Right kidney (tissue), 1 donor: ENCODE measurements at regions not wholly inside any gene's neighbourhood (a gene's known extent, or its start where the extent isn't known, plus 50 kb on each side); places are given as distances from the start of the nearest gene placed in this dataset.
"Not testable (repeated sequence)": the region's sequence is repeated elsewhere in the genome, so short reads cannot be mapped to it uniquely, and the experiment has no call there.

ENCODE experiments used
- DNase-seq: peaks from one replicate; pipeline ENCODE4 v3.0.0-alpha.2; 2016

DNA sequence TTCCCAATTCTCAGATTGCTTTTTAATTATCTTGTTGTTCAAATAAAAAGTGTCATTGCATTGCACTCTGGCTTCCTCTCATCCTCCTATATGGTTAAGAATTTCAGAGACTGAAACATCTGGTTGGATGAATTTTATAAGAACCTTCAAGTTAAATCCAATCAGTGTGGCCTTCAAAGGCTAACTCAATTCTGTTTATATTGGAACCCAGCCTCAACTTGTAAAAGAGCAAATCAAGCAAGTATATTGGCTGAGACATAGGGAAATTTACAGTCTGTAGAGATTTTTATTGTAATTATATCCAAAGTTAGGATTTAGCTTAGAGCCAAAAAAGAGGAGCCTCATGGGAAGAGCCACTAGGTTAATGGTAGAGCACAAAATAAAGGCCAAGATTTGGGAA is 159.9 kb upstream of the FER start:
- DNase-seq, result no peak

DNA sequence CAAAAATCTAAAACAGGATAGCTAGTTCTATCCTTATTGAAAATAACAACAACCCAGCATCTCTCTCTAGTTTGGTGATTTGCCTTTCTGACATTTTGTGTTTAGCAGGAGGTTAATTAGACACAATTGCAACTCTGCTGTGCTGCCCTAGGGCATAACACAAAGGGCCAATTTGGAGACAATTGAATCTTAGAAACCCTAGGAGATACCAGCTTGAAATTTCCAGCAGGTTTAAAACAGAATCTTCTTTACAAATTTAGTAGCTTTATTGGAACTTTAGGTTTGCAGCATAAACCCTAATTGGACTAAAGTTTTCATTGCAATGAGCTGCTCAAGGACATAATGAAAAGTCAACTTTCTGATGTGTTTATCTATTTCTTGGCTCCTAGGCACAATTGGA is 166.7 kb upstream of the FER start:
- DNase-seq, result no peak

DNA sequence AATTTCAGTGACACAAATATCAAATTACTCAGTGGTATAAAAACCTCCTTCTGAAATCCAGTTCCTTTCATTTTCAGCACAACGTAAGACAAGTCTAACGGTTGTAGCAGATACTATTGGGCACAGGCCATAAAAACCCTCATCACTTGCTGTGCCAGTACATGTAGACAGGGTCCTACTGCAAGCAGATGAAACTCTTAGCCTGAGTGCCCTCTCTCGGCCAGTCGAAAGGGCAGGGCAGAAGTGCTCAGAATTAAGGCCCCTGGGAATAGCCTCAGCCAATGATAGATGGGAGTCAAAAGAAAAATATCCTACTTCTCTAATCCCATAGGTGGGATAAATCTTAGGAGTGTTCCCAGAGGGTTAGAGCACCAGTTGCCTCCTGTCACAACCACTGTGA is 168.5 kb upstream of the FER start:
- no peak for DNase-seq

DNA sequence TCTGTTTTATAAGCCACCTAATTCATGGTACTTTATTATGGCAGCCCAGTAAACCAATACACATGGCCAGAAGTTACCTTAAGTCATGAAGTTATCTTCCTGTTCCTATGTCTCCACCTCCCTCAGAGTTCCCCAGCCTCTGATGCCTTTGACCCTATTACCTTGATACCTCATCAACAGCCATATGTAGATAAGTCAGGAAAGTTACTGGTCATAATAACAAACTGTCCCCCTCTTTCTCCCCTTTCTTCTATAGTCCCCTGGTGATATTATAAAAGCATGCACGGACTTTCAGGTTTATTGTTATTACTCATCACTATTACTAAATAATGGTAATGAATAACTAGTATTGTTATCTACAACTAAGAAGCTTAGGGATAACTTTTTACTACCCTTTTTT is 168.9 kb upstream of the FER start:
- no peak for DNase-seq

DNA sequence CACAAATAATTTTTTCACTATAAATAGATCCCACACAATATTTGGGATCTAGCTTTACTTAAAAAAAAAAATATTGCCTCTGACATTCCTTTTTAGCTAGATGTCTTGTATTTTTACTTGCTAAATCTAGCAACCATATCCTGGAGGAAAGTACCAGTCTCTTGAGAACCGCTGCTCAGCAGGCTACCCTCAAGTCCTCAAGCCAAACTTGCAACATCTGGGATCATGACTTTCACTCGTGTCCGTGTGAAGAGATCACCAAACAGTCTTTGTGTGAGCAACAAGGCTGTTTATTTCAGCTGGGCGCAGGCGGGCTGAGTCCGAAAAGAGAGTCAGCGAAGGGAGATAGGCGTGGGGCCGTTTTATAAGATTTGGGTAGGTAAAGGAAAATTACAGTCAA is 180.3 kb upstream of the FER start:
- no peak for DNase-seq

DNA sequence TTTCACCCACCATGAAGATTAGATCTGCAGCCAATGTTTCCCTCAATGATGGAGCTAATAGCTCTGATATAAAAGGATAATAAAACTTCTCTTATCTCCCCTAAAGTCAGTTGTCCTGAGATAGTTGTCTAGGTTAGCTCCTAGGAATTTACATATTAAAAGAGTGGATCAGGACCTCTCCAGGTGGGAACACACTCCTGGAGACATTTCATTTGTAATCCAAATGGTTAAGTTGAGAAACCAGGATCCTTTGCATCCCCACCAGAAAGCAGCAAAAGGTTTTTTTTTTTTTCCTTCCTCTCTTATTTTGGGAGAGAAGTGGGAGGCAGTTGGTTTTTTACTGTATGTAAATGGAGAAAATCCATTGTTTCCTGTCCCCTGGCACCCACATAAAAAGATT is 182.5 kb upstream of the FBXL17 start:
- no peak for DNase-seq

DNA sequence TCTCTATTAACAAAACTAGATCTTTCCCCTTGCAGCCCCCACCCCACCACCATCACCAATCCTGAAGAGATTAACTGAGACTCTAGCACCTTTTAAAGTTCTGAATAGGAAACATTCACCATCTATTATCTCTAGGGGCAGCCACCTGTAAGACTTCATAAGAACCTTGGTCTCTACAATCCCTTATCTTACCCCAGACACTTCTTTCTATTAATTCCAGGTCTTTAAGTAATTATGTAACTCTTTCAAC is 180.2 kb upstream of the FBXL17 start:
- no peak for DNase-seq

DNA sequence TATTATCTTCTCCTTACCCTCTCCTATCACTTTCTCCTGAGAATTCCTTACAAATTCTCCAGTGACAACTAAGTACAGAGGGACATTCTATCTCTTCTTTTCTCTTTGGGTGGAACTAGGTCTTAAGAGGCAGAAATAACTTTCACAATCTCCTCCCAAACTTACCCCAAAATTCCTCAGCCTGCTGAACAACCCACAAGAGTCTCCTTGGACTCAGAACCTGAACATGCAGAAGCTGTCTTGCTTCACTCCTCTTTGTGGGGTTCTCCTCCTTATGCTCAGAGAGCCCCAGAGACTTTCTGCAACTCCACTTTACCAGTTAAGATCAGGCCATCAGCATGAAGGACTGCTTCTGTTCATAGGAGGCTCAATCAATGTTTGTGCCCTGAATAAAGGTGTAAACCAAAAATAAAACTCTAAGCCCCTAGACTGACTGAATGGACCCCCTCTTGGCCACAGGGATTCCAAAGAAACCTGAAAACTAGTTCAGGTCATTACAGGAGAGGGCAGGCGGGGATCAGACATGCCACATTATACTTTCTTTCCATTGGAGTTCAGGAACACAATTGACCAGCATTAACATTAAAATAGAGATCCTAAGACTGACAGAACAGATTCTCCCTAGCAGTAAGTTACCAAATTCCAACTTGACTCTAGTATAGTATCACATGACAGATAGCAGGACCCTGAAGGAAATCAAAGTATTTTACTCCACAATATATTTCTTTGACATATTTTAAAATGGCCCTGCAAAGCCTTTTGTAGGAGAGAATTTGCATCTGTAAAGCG is 179.7 kb upstream of the FBXL17 start:
- DNase-seq, result no peak

DNA sequence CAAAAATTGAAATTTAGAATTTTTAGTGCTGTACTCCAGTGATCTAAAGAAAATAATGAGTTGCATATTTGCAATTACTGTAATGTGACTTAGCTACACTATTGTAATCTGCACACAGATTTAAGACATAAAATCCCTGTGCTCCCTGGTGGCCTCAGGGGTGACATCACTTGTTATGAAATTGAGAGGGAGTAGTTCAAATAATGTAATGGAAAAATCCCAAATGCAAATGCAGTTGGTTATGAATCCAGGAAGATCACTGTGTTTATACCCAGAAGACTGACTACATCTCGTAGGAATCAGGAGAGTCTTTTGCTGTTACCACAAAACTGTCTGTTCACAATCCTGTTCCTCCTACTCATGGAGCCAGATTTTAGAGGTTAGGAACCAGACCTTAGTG is 178.7 kb upstream of the FBXL17 start:
- no peak for DNase-seq

DNA sequence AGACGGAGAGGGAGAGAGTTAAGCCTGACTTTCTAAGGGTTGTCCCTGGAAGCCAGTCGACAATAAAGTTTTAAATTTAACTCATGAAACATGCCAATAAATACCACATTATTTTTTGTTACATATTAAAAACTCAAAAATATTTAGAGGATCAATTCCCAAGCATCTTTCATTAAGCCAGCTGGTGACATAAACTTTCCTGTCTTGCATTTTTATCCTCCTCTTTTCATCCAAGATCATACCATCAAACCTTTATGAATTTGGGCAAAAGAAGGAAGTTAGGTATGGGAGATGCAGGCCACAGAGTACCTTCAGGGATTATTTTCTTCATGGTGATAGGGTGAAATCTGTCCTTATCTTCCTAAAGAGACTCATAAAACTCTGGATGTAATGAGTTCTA is 178.3 kb upstream of the FBXL17 start:
- no peak for DNase-seq

DNA sequence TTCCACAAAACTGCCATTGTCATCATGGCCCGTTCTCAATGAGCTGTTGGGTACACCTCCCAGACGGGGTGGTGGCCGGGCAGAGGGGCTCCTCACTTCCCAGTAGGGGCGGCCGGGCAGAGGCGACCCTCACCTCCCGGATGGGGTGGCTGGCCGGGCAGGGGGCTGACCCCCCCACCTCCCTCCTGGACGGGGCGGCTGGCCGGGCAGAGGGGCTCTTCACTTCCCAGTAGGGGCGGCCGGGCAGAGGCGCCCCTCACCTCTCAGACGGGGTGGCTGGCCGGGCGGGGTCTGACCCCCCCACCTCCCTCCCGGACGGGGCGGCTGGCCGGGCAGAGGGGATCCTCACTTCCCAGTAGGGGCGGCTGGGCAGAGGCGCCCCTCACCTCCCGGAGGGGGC is 176.9 kb upstream of the FBXL17 start:
- not testable (repeated sequence) for DNase-seq

DNA sequence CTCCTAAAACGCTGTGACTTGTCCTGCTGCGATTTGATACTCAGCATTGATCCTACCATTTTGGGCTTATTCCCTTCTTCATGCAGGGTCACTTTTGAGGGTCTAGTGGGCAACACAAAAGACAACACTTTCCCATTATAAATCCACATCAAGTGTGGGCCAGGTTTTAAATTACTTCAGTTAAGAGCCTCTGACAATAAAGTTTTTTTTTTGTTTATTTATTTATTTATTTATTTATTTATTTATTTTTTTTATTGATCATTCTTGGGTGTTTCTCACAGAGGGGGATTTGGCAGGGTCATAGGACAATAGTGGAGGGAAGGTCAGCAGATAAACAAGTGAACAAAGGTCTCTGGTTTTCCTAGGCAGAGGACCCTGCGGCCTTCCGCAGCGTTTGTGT is 176.2 kb upstream of the FBXL17 start:
- not testable (repeated sequence) for DNase-seq

DNA sequence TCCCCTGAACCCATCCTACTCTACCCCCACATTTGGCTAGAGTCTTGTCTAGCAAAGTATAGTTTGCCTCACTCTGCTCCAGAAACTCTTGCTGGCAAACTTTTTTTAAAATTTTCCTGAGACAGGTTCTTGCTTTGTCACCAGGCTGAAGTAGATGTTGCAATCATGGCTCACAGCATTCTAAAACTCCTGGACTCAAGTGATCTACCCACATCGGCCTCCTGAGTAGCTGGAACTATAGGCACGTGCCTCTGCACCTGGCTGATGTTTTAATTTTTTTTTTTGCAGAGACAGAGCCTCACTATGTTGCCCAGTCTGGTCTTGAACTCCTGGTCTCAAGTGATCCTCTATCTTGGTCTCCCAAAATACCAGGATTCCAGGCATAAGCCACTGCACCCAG is 175.8 kb upstream of the FBXL17 start:
- no peak for DNase-seq

DNA sequence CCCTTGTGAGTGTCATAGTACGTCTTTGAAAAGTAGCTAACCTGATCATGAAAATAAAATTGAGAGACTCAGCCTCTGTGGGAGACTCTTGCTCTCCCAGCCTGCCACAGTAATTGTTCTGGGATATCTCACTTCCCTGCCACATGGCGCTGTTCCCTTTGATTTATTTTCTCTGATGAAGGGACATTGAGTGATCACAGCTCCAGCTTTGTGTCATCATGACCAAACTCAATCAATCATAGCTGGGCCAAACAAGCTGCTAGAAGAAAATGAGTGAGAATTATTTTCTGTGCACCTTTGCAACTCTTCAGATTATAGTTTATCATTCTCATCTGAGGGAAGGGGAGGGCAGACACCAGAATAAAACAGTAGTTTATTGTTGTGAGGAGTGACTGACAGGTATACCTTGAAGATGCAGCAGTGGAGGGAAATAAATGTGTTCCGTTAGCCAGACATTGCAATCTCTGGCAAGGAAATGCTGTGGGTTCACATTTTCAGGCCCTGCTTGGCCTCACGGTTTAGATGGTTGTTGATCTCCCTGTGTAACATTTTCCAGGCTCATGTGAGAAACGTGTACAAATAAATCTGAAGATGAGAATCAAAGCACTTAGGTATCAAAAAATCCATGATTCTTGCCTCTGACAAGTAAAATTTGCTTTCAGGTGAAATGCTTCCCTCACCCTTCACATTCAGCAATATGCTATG is 174.7 kb upstream of the FBXL17 start:
- no peak for DNase-seq

DNA sequence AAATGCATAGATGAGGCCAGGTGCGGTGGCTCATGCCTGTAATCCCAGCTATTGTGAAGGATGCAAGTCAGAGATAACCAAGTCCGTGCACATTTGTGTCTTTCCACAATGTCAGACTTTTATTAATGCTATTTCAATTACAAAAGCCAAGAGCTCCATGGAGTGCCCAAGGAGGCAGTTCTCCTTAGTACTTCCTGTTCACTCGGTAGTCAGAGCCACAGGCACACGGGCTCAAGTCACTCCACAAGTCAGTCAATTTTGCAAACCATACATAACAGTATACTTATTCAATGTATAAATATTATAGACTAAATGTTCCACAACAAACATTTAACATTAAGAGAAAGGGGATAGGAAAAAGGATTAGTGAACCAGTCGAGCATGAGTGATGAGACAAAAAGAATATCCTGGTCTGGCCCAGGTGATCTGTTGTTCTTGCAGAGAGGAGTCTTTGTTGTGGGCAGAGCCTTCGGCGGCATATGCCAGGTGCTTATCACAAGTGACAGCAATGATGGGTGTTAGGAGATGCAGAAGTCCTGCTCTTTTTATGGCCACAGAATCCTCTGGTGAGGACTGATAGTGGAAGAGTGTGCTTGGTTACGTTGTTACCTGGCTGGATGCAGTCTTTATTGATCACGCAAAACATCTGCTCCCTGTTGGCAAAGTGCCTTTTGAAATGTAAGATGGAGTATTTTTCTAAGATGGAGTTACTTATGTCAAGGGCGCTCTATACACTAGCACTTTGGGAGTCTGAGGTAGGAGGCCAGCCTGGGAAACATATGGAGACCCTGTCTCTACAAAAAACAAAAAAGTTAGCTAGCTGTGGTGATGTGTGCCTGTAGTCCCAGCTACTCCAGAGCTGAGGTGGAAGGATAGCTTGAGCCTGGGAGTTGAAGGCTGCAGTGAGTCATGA is 167.0 kb upstream of the FBXL17 start:
- DNase-seq, result no peak

DNA sequence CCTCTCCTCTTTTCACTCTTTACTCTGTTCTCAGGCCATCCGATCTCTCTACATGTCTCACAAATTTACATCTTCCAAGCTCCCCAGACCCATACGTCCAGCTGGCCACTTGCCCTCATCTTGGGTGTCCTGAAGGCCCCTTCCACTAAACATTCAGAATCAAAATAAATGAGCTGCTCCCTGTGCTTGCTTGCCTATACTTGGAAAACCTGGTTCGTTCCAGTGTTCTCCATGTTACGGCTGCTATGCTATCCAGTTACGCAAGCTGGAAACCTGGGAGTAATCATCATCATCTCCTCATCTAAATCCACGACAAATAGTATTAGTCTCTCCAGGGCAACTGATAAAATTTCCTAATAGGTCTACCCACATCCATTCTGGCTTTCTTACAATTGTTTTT is 165.0 kb upstream of the FBXL17 start:
- no peak for DNase-seq

DNA sequence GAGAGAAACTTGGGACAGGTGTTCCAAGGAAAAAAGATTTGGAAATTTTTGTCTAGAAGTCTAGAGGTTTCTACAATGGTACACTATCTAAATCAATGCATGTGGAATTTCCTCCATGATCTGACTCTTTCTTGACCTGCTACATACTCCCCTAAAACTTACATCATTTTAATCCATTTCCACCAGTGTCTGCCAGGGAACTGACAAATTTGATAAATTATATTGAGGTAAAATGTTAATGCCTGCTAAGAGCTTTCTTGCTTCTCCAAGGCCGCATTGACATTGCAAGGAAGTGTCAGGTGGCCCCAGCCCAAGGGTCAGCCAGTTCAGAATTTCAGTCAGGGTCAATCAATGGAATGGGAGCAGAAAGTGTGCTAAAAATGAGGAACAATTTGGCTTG is 163.4 kb upstream of the FBXL17 start:
- no peak for DNase-seq

DNA sequence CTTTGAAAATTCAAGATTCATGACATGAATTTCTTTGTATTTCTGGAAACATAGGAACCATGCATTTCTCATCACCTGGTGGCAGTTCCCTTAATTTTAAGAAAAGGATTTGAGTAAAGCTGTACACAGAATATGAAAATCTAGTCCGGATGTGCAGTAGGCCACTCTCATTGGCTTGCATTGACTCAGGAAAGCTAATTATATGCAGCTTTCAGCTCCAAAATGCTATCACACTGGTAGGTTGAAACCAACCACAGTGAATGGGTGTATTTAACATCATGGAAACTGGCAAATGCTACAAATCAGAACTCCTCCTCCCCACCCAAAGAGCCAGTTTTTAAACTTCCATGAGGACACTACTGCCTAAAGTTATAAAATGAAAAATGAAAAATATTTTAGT is 161.6 kb upstream of the FBXL17 start:
- DNase-seq, result no peak

DNA sequence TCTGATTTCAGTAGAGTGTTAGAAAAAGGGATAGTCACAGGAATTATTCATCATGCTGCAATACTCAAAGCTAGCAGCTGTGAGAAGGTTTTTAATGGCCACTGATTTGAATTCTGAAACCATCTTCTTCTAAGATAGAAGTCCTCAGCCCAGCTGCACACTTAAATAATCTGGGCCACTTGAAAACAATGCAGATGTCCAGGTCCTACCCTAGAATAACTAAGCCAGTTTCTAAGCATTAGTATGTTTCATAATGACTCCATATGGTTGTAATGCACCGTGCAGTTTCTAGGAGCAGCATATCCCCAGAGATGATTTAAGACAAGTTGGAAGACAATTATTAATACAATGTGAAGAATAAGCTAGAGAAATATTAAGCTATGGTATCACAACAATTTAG is 159.9 kb upstream of the FBXL17 start:
- DNase-seq, result no peak

DNA sequence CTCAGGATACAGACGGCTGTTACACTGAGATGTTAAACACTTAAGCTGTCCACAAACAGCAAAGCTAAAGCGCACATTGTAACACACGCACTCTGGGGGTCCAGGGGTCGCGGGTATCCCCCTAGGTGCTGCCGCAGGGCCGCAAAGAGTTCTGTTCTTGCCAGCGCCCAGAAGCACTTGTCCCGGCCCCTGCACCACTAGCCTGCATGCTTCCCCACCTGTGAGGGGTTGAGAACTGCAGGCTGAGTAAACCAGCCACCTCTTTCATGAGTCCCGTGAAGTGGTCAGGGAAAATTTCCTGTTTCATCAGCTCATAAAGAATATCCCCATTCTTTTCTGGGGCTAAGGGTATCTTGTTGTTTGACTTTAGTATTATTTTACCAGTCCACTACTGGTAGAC is 154.4 kb upstream of the FBXL17 start:
- DNase-seq, result no peak

DNA sequence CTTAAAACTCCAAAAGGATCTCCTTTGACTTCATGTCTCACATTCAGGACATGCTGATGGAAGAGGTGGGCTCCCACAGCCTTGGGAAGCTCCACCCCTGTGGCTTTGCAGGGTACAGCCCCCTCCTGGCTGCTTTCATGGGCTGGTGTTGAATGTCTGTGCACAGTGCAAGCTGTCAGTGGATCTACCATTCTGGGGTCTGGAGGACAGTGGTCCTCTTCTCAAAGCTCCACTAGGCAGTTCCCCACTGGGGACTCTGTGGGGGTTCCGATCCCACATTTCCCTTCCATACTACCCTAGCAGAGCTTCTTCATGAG is 150.2 kb upstream of the FBXL17 start:
- not testable (repeated sequence) for DNase-seq

DNA sequence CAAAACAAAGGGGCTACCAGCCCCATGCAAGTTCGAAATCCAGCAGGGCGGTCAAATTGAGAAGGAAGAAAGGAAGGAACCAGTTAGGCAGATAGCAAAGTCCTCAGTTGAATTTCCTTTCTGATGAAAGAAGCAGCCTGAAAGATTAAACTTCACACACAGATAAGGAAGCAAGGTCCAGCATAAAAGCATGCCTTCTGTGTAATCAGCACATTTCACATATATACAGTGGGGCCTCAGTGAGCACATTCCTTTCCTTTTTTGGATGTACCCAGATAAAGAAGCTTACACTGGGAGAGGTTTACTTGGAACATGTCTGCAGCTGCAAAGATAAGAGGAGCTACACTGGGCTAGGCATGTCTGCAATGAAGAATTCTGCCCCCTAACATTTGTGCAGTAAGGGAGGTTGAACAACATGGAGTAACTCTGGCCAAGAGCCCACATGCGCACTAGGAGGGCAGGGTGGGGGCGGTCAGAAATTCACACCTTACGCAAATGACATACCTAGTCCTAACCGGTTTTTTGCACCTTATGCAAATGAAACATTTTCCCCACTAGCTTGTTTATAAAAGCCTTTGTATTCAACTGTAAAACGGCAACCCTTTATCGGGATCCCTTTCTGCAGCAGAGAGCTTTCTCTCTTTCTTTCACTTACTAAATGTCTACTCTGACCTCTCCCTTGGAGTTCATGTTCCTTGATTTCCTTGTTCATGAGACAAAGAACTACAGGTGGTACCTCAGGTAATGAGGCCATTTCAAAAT is 149.7 kb upstream of the FBXL17 start:
- DNase-seq, result no peak

DNA sequence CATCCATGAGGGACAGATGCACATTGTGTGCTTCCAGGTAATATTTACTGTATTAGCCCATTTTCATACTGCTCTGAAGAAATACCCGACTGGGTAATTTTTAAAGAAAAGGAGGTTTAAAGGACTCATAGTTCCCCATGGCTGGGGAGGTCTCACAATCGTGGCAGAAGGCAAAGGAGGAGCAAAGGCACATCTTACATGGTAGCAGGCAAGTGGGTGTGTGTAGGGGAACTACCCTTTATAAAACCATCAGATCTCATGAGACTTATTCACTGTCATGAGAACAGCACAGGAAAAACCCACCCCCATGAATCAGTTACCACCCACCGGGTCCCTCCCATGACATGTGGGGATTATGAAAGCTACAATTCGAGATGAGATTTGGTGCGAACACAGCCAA is 148.8 kb upstream of the FBXL17 start:
- no peak for DNase-seq
